ENCODE measurements at regions not wholly inside any gene's neighbourhood (a gene's known extent, or its start where the extent isn't known, plus 50 kb on each side); places are given as distances from the start of the nearest gene placed in this dataset.

DNA sequence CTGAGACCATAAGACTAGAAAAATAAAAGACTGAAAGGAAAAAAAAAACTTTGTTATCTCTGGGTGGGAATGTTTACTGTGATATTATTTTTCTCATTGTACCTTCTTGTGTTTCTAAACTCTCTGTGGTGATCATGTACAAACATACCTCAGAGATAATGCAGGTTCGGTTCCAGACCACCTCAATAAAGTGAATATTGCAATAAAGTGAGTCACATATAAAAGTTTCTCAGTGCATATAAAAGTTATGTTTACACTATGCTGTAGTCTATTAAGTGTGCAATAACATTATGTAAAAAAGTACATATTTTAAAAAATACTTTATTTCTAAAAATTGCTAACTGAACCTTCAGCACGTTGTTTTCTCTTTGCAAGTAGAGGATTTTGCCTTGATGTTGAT is 137.5 kb downstream of the CENPF start:
- TF ChIP-seq, protein P1, sequence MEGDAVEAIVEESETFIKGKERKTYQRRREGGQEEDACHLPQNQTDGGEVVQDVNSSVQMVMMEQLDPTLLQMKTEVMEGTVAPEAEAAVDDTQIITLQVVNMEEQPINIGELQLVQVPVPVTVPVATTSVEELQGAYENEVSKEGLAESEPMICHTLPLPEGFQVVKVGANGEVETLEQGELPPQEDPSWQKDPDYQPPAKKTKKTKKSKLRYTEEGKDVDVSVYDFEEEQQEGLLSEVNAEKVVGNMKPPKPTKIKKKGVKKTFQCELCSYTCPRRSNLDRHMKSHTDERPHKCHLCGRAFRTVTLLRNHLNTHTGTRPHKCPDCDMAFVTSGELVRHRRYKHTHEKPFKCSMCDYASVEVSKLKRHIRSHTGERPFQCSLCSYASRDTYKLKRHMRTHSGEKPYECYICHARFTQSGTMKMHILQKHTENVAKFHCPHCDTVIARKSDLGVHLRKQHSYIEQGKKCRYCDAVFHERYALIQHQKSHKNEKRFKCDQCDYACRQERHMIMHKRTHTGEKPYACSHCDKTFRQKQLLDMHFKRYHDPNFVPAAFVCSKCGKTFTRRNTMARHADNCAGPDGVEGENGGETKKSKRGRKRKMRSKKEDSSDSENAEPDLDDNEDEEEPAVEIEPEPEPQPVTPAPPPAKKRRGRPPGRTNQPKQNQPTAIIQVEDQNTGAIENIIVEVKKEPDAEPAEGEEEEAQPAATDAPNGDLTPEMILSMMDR (IDR thresholded peaks at IDR 0.05) = no peak
- no peak for TF ChIP-seq POLR2AphosphoS5 (IDR thresholded peaks at IDR 0.05)

Data from prostate gland (tissue), 2 donors.